ENCODE measurements at regions not wholly inside any gene's neighbourhood (a gene's known extent, or its start where the extent isn't known, plus 50 kb on each side); places are given as distances from the start of the nearest gene placed in this dataset.

GRCh38 chr4:132593717-132594400, 555.2 kb upstream of the PCDH10 start:
- TF ChIP-seq, protein P1, sequence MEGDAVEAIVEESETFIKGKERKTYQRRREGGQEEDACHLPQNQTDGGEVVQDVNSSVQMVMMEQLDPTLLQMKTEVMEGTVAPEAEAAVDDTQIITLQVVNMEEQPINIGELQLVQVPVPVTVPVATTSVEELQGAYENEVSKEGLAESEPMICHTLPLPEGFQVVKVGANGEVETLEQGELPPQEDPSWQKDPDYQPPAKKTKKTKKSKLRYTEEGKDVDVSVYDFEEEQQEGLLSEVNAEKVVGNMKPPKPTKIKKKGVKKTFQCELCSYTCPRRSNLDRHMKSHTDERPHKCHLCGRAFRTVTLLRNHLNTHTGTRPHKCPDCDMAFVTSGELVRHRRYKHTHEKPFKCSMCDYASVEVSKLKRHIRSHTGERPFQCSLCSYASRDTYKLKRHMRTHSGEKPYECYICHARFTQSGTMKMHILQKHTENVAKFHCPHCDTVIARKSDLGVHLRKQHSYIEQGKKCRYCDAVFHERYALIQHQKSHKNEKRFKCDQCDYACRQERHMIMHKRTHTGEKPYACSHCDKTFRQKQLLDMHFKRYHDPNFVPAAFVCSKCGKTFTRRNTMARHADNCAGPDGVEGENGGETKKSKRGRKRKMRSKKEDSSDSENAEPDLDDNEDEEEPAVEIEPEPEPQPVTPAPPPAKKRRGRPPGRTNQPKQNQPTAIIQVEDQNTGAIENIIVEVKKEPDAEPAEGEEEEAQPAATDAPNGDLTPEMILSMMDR (optimal IDR thresholded peaks at IDR 0.05 in 1 of 3, IDR thresholded peaks at IDR 0.05 in 1 of 3, conservative IDR thresholded peaks at IDR 0.05 in 1 of 3; ENCODE audit: extremely low read depth in 1 of 3, insufficient read depth in 2 of 3, low read length in 3 of 3): no peak
- TF ChIP-seq EZH2 (IDR thresholded peaks at IDR 0.05; ENCODE audit: low read length): no peak
- Histone ChIP-seq H3K9ac (ENCODE audit: control insufficient read depth, extremely low read depth, insufficient read depth, low read length) (no peak overlapping the region), H3K27ac (ENCODE audit: control insufficient read depth, insufficient read depth, low read length) (no peak overlapping the region), H3K4me2 (ENCODE audit: control insufficient read depth, extremely low read depth, insufficient read depth, low read depth, low read length) (no peak overlapping the region), H3K27me3 (ENCODE audit: control insufficient read depth, extremely low read depth, insufficient read depth, low read length) (no peaks in the 10 kb centered on the region), H3K79me2 (ENCODE audit: control insufficient read depth, insufficient read depth, low read length) (no peaks in the 10 kb centered on the region), H3K4me1 (ENCODE audit: control insufficient read depth, extremely low read depth, insufficient read depth, low read length) (no peaks in the 10 kb centered on the region), H4K20me1 (ENCODE audit: control insufficient read depth, extremely low read depth, insufficient read depth, low read length) (no peaks in the 10 kb centered on the region), H3K9me3 (ENCODE audit: control insufficient read depth, low read depth, low read length) (no peaks in the 10 kb centered on the region), H2AFZ (ENCODE audit: control insufficient read depth, low read length) (no peak overlapping the region), H3K36me3 (ENCODE audit: control insufficient read depth in 2 of 2, extremely low read depth in 1 of 2, insufficient read depth in 2 of 2, low read length in 2 of 2) (no peaks in the 10 kb centered on the region), H3K4me3 (ENCODE audit: control insufficient read depth in 2 of 3, extremely low read depth in 1 of 3, insufficient read depth in 2 of 3, low read depth in 1 of 3, low read length in 3 of 3) (no peak overlapping the region), H3K9me1 (ENCODE audit: control insufficient read depth, extremely low read depth, insufficient read depth, low read length) (no peaks in the 10 kb centered on the region)
- DNase-seq (ENCODE audit: low read depth, low spot score) (no peak), FAIRE-seq (no peak)
- dilution Hi-C loops (cut with MboI; ENCODE audit: extremely low pct_ligation_motif_present, low sequenced_read_pairs): no loop called here

DNA sequence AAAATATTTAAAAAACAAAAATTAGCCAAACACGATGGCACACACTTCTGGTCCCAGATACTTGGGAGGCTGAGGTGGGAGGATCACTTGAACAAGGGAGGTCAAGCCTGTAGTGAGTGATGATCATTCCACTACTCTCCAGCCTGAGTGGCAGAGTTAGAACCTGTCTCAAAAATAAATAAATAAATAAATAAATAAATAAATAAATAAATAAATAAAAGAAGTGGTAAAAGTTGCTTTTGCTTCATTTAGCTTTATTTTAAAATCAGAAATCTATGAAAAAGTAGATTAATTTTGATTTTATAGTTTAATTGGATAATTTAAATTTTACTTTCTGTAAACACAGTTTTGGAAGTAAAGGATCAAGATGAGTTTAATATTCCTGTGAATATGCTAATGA, 552.9 kb upstream of the PCDH10 start:
- H3K4me3 ChIP-seq (ENCODE audit: control insufficient read depth in 2 of 3, extremely low read depth in 1 of 3, insufficient read depth in 2 of 3, low read depth in 1 of 3, low read length in 3 of 3): no peak overlapping the region
- H3K36me3 ChIP-seq (ENCODE audit: control insufficient read depth in 2 of 2, extremely low read depth in 1 of 2, insufficient read depth in 2 of 2, low read length in 2 of 2): no peaks in the 10 kb centered on the region
- FAIRE-seq (no peak), DNase-seq (ENCODE audit: low read depth, low spot score) (no peak)
- H3K27ac ChIP-seq (ENCODE audit: control insufficient read depth, insufficient read depth, low read length): no peak overlapping the region
- H2AFZ ChIP-seq (ENCODE audit: control insufficient read depth, low read length): no peak overlapping the region
- H3K9me3 ChIP-seq (ENCODE audit: control insufficient read depth, low read depth, low read length): no peaks in the 10 kb centered on the region
- H3K79me2 ChIP-seq (ENCODE audit: control insufficient read depth, insufficient read depth, low read length): no peaks in the 10 kb centered on the region
- dilution Hi-C loops (cut with MboI; ENCODE audit: extremely low pct_ligation_motif_present, low sequenced_read_pairs): no loop called here
- no peaks in the 10 kb centered on the region for H4K20me1 ChIP-seq (ENCODE audit: control insufficient read depth, extremely low read depth, insufficient read depth, low read length)
- H3K27me3 ChIP-seq (ENCODE audit: control insufficient read depth, extremely low read depth, insufficient read depth, low read length): no peaks in the 10 kb centered on the region
- no peak overlapping the region for H3K9ac ChIP-seq (ENCODE audit: control insufficient read depth, extremely low read depth, insufficient read depth, low read length)
- no peak overlapping the region for H3K4me2 ChIP-seq (ENCODE audit: control insufficient read depth, extremely low read depth, insufficient read depth, low read depth, low read length)
- H3K9me1 ChIP-seq (ENCODE audit: control insufficient read depth, extremely low read depth, insufficient read depth, low read length): no peaks in the 10 kb centered on the region
- TF ChIP-seq, protein P1 (optimal IDR thresholded peaks at IDR 0.05 in 1 of 3, IDR thresholded peaks at IDR 0.05 in 1 of 3, conservative IDR thresholded peaks at IDR 0.05 in 1 of 3; ENCODE audit: extremely low read depth in 1 of 3, insufficient read depth in 2 of 3, low read length in 3 of 3): no peak
- TF ChIP-seq EZH2 (IDR thresholded peaks at IDR 0.05; ENCODE audit: low read length): no peak
- no peaks in the 10 kb centered on the region for H3K4me1 ChIP-seq (ENCODE audit: control insufficient read depth, extremely low read depth, insufficient read depth, low read length)
